ENCODE measurements at regions not wholly inside any gene's neighbourhood (a gene's known extent, or its start where the extent isn't known, plus 50 kb on each side); places are given as distances from the start of the nearest gene placed in this dataset.

DNA sequence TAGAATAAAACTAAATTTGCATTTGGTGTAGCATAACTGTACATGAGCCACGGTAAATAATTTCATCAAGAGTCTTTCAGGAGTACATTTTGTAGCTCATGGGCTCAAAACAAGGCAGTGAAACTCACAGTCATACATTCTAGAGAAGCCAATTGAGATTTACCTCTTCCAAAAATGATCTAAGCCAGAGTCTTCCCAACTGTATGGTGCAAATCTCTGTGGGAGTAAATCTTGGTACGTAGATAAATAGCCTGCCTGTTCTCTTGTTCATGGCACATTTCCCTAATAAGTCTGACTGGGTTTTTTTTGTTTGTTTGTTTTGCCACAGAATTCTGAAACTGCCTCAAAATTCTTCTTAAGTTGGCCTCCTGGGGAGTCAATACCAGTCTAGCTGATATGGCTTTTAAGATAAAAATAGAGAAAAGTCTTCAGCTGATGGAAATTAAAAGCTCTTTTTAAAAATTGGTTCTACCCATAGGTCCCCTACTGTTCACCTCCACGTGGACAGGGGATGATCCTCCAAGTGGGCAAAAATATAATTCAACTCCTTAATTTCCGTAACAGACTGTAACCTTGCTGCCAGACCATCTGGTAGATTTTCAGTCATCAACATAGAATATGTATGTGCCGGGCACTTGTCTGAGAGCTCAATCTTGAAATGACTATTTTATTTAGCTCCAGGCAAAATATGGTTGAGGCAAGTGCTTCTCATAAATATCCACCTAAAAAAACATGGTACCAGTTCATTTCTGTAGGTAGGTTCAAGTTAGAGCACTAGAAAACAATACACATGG is 365.4 kb downstream of the PDHA2 start:
- FAIRE-seq: no peak
- intact Hi-C loops (cut with DNase I): no loop called here
- TF ChIP-seq, protein P1, sequence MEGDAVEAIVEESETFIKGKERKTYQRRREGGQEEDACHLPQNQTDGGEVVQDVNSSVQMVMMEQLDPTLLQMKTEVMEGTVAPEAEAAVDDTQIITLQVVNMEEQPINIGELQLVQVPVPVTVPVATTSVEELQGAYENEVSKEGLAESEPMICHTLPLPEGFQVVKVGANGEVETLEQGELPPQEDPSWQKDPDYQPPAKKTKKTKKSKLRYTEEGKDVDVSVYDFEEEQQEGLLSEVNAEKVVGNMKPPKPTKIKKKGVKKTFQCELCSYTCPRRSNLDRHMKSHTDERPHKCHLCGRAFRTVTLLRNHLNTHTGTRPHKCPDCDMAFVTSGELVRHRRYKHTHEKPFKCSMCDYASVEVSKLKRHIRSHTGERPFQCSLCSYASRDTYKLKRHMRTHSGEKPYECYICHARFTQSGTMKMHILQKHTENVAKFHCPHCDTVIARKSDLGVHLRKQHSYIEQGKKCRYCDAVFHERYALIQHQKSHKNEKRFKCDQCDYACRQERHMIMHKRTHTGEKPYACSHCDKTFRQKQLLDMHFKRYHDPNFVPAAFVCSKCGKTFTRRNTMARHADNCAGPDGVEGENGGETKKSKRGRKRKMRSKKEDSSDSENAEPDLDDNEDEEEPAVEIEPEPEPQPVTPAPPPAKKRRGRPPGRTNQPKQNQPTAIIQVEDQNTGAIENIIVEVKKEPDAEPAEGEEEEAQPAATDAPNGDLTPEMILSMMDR (IDR thresholded peaks at IDR 0.05; ENCODE audit: borderline replicate concordance, extremely low read depth, insufficient read depth): no peak
- Histone ChIP-seq H3K4me3 (ENCODE audit: low read length in 3 of 3) (no peak overlapping the region), H3K27me3 (ENCODE audit: control insufficient read depth, insufficient read depth, low read length) (no peaks in the 10 kb centered on the region), H3K4me1 (ENCODE audit: control insufficient read depth in 2 of 3, insufficient read depth in 2 of 3, low read depth in 1 of 3, low read length in 3 of 3) (no peaks in the 10 kb centered on the region), H3K36me3 (ENCODE audit: control insufficient read depth in 2 of 3, insufficient read depth in 3 of 3, low read length in 3 of 3) (no peaks in the 10 kb centered on the region), H3K27ac (ENCODE audit: low read depth in 2 of 2, low read length in 2 of 2) (no peak overlapping the region), H3K9me3 (ENCODE audit: control insufficient read depth in 2 of 3, insufficient read depth in 1 of 3, low read length in 3 of 3) (no peaks in the 10 kb centered on the region), H3K9ac (ENCODE audit: low read length in 3 of 3) (no peak overlapping the region)
- DNase-seq: no peak

DNA sequence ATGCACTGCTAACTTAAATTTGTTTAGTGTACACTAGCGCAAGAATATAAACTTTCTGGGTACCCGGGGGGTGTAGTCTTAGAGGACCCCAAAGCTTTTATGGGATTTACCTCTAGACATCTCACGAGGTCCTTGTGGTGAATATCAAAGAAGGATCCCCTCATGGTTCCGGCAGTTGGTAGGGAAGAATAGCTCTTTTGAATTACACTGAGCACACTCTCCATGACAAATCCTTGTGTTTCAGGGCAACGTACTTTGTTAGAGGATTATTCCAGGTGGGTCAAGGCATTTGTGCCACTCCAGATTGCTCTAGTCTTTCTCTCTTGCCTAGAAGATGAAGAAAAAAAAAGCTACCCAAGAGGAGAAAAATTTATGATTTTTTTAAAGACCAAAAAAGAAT is 387.6 kb downstream of the PDHA2 start:
- no peaks in the 10 kb centered on the region for H3K4me1 ChIP-seq (ENCODE audit: control insufficient read depth in 2 of 3, insufficient read depth in 2 of 3, low read depth in 1 of 3, low read length in 3 of 3)
- H3K36me3 ChIP-seq (ENCODE audit: control insufficient read depth in 2 of 3, insufficient read depth in 3 of 3, low read length in 3 of 3): no peaks in the 10 kb centered on the region
- TF ChIP-seq, protein P1 (IDR thresholded peaks at IDR 0.05; ENCODE audit: borderline replicate concordance, extremely low read depth, insufficient read depth): no peak
- no peak for DNase-seq
- intact Hi-C loops (cut with DNase I): no loop called here
- H3K27me3 ChIP-seq (ENCODE audit: control insufficient read depth, insufficient read depth, low read length): no peaks in the 10 kb centered on the region
- no peak overlapping the region for H3K4me3 ChIP-seq (ENCODE audit: low read length in 3 of 3)
- FAIRE-seq: no peak
- H3K9me3 ChIP-seq (ENCODE audit: control insufficient read depth in 2 of 3, insufficient read depth in 1 of 3, low read length in 3 of 3): no peaks in the 10 kb centered on the region
- H3K27ac ChIP-seq (ENCODE audit: low read depth in 2 of 2, low read length in 2 of 2): no peak overlapping the region
- no peak overlapping the region for H3K9ac ChIP-seq (ENCODE audit: low read length in 3 of 3)

- no peak overlapping the region for H3K27ac ChIP-seq (ENCODE audit: low read depth in 2 of 2, low read length in 2 of 2)
- no peak overlapping the region for H3K9ac ChIP-seq (ENCODE audit: low read length in 3 of 3)
- no peak overlapping the region for H3K4me3 ChIP-seq (ENCODE audit: low read length in 3 of 3)
- FAIRE-seq (no peak), DNase-seq (no peak)
- intact Hi-C loops (cut with DNase I): no loop called here
- TF ChIP-seq, protein P1 (IDR thresholded peaks at IDR 0.05; ENCODE audit: borderline replicate concordance, extremely low read depth, insufficient read depth): no peak
- H3K4me1 ChIP-seq (ENCODE audit: control insufficient read depth in 2 of 3, insufficient read depth in 2 of 3, low read depth in 1 of 3, low read length in 3 of 3): no peaks in the 10 kb centered on the region
- H3K9me3 ChIP-seq (ENCODE audit: control insufficient read depth in 2 of 3, insufficient read depth in 1 of 3, low read length in 3 of 3): no peaks in the 10 kb centered on the region
- H3K36me3 ChIP-seq (ENCODE audit: control insufficient read depth in 2 of 3, insufficient read depth in 3 of 3, low read length in 3 of 3): no peaks in the 10 kb centered on the region
- no peaks in the 10 kb centered on the region for H3K27me3 ChIP-seq (ENCODE audit: control insufficient read depth, insufficient read depth, low read length)
Measured at GRCh38 chr4:96228463-96228862, 388.6 kb downstream of the PDHA2 start.

Measured in kidney (tissue), 13 donors.